GM12878 (cell line): ENCODE measurements at regions not wholly inside any gene's neighbourhood (a gene's known extent, or its start where the extent isn't known, plus 50 kb on each side); places are given as distances from the start of the nearest gene placed in this dataset.
"Not testable (repeated sequence)": the region's sequence is repeated elsewhere in the genome, so short reads cannot be mapped to it uniquely, and the experiment has no call there.

Experiments
- BHLHE40 ChIP-seq, 2 experiments: fragments of 450-650 bp in 1 of 2; IDR thresholded peaks; 2 replicates each; pipeline ENCODE4 v1.6.1; 2011 to 2017; ENCODE audit warnings: low read depth in 2 of 2, borderline replicate concordance in 1 of 2, improper control_type of control experiment in 1 of 2, low read length in 1 of 2, mild to moderate bottlenecking in 1 of 2
- SPI1 ChIP-seq: IDR thresholded peaks from 2 replicates; pipeline ENCODE4 v1.6.1; 2011; ENCODE audit warnings: low read depth, mild to moderate bottlenecking, low read length, moderate library complexity, borderline replicate concordance; ENCODE audit not compliant: insufficient read depth
- TAF1 ChIP-seq: IDR thresholded peaks from 2 replicates; pipeline ENCODE4 v1.6.1; 2011; ENCODE audit warnings: mild to moderate bottlenecking, low read depth, low read length, borderline replicate concordance
- TF ChIP-seq, protein P1 (sequence below): IDR thresholded peaks from 2 replicates; pipeline ENCODE4 v1.6.1; 2012; ENCODE audit warnings: low read depth, low read length, improper control_type of control experiment

DNA sequence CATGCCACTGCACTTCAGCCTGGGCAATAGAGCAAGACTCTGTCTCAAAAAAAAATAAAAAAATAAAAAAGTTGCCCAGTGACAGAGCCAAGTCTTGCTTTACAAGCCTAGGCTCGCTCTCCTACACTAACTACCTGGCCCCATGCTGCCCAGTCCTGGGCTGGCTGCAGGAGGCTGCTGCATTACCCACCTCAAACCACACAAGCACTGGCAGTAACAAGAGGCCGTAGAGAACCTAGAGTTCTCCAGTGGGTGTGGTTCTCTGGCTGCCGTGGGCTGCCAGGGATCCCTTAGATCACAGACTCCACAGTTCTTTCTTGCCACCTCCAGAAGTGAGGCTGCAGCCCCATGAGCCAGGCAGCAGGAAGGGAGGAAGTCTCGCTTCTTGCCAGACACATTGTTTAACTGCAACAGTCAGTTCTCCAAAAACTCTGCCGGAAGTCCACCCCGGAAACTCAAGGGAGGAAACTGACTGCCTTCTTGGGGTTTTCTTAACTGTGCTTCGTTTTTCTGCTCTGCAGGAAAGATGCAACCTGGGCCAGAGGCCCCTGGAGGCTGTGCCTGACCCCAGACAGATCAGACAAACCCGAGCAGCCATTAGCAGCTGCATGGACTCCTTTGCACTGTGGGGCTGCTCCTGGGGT, 175.4 kb downstream of the NRN1 start:
- not testable (repeated sequence) for TF ChIP-seq SPI1; TAF1; BHLHE40 (IDR thresholded peaks at IDR 0.05; ENCODE audit: borderline replicate concordance in 1 of 2, low read depth in 2 of 2, low read length in 1 of 2)
- TF ChIP-seq, protein P1, sequence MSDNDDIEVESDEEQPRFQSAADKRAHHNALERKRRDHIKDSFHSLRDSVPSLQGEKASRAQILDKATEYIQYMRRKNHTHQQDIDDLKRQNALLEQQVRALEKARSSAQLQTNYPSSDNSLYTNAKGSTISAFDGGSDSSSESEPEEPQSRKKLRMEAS = not testable (repeated sequence)
